Transverse colon (tissue), 4 donors: ENCODE measurements at regions not wholly inside any gene's neighbourhood (a gene's known extent, or its start where the extent isn't known, plus 50 kb on each side); places are given as distances from the start of the nearest gene placed in this dataset.
"Not testable (repeated sequence)": the region's sequence is repeated elsewhere in the genome, so short reads cannot be mapped to it uniquely, and the experiment has no call there.

ENCODE experiments used
- DNase-seq: peaks from one replicate; pipeline ENCODE4 v3.0.0-alpha.2; 2019
- H3K27ac ChIP-seq, 4 donors: fragments of 200-600 bp; sonication (generic); 2 replicates each; pipeline ENCODE4 v1.5.1; 2016 to 2018; ENCODE audit warnings: inconsistent platforms in 4 of 4
- H3K27me3 ChIP-seq: fragments of 200-600 bp; sonication (generic); 2 replicates; pipeline ENCODE4 v1.5.1; 2017; ENCODE audit warnings: inconsistent platforms
- H3K36me3 ChIP-seq, 4 donors: fragments of 200-600 bp; sonication (generic); 2 replicates each; pipeline ENCODE4 v1.5.1; 2017 to 2019; ENCODE audit warnings: inconsistent platforms in 4 of 4
- H3K4me1 ChIP-seq, 4 donors: fragments of 200-600 bp; sonication (generic); 2 replicates each; pipeline ENCODE4 v1.5.1; 2017 to 2020; ENCODE audit warnings: inconsistent platforms in 4 of 4
- H3K4me3 ChIP-seq, 4 donors: fragments of 200-600 bp; sonication (generic); 1 replicate in 1 of 4; 2 replicates in 3 of 4; pipeline versions ENCODE4 v1.5.1 to v1.6.1; 2017 to 2019; ENCODE audit warnings: inconsistent platforms in 4 of 4
- H3K9me3 ChIP-seq, 2 donors: fragments of 200-600 bp; sonication (generic); 2 replicates each; pipeline ENCODE4 v1.5.1; 2017 to 2019; ENCODE audit warnings: inconsistent platforms in 2 of 2
- EP300 ChIP-seq: sonication (generic); formaldehyde crosslinking; IDR thresholded peaks from one replicate; pipeline ENCODE4 v1.6.1; 2017; ENCODE audit warnings: antibody characterized with exemption, low read depth
- POLR2A ChIP-seq: fragments of 450-650 bp; IDR thresholded peaks from one replicate; pipeline ENCODE4 v1.6.1; 2016; ENCODE audit warnings: antibody characterized with exemption, mild to moderate bottlenecking, moderate library complexity
- POLR2AphosphoS5 ChIP-seq, 3 donors: sonication (generic); formaldehyde crosslinking; IDR thresholded peaks; one replicate each; pipeline ENCODE4 v1.6.1; 2016; ENCODE audit warnings: antibody characterized with exemption in 3 of 3
- WGBS, 2 donors: methylation state at CpG; one replicate each; pipeline ENCODE4 v1.1.5; 2018; ENCODE audit warnings: low coverage in 1 of 2; 5-methylcytosine and 5-hydroxymethylcytosine counted together
- in situ Hi-C, 4 donors: fragments of 200-750 bp; cut with MboI; loops; one replicate each; pipeline versions ENCODE4 v1.15.0 to v1.15.1; 2017; ENCODE audit warnings: low sequenced_read_pairs in 3 of 4, low pct_ligation_motif_present in 1 of 4, low pct_unique_long_range_greater_than_20kb in 1 of 4
- intact Hi-C: fragments of 100-400 bp; cut with DNase I; formaldehyde crosslinking; loops from one replicate; pipeline ENCODE4 v1.15.1; 2023; ENCODE audit warnings: low total_unique reads
- TF ChIP-seq, protein P1 (sequence below), 5 experiments: fragments of 200-600 bp in 3 of 5; fragments of 450-650 bp in 2 of 5; sonication (generic) in 3 of 5; IDR thresholded peaks; 1 replicate in 2 of 5; 2 replicates in 3 of 5; pipeline ENCODE4 v1.5.1; 2016 to 2017; ENCODE audit warnings: antibody characterized with exemption in 5 of 5, inconsistent platforms in 3 of 5, mild to moderate bottlenecking in 2 of 5, moderate library complexity in 1 of 5

DNA sequence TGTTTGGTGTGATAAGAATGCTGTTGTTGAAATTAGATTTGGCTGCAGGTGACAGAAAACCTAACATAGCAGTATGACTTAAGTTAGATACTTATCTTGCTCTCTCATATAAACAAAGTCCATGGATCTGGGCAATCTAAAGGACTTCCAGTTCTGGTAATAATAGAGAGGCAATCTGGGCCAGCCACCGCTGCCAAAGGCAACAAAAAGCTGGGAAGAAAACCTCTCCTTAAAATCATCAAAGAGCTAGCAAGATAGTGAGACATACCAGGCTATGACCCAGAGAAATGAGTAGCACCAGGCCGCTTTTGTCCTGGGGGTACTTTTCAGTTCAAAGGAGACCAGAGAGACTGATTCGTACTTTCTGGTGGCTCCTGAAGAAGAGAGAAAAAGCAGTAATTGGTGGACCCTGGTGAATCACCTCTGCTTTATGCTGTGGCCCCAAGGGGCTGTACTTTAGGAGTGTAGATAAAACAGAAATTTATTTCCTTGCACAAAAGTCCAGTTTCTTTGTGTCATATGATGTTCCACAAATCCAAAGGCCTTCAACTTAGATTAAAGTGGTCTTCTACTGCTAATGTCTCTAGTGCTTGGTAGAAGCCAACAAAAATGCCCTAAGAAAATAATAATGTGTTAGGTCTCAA lies 125.4 kb downstream of the TBX19 start:
- Histone ChIP-seq H3K27ac (no peak overlapping the region), H3K36me3 (no peaks in the 10 kb centered on the region), H3K4me3 (no peak overlapping the region), H3K27me3 (no peaks in the 10 kb centered on the region), H3K4me1 (peaks cover 0 to 5% (median 1%) of the 10 kb centered on the region in 4 donors), H3K9me3 (no peaks in the 10 kb centered on the region)
- WGBS, 2 donors, result 82 to 89% methylated on average over 1 to 3 of the region's 3 CpGs
- TF ChIP-seq POLR2AphosphoS5 (IDR thresholded peaks at IDR 0.05) (no peak), EP300 (no peak), POLR2A (no peak)
- TF ChIP-seq, protein P1, sequence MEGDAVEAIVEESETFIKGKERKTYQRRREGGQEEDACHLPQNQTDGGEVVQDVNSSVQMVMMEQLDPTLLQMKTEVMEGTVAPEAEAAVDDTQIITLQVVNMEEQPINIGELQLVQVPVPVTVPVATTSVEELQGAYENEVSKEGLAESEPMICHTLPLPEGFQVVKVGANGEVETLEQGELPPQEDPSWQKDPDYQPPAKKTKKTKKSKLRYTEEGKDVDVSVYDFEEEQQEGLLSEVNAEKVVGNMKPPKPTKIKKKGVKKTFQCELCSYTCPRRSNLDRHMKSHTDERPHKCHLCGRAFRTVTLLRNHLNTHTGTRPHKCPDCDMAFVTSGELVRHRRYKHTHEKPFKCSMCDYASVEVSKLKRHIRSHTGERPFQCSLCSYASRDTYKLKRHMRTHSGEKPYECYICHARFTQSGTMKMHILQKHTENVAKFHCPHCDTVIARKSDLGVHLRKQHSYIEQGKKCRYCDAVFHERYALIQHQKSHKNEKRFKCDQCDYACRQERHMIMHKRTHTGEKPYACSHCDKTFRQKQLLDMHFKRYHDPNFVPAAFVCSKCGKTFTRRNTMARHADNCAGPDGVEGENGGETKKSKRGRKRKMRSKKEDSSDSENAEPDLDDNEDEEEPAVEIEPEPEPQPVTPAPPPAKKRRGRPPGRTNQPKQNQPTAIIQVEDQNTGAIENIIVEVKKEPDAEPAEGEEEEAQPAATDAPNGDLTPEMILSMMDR (IDR thresholded peaks at IDR 0.05), result no peak
- in situ Hi-C loops, result no loop called here
- DNase-seq, result no peak
- intact Hi-C loops, result no loop called here

DNA sequence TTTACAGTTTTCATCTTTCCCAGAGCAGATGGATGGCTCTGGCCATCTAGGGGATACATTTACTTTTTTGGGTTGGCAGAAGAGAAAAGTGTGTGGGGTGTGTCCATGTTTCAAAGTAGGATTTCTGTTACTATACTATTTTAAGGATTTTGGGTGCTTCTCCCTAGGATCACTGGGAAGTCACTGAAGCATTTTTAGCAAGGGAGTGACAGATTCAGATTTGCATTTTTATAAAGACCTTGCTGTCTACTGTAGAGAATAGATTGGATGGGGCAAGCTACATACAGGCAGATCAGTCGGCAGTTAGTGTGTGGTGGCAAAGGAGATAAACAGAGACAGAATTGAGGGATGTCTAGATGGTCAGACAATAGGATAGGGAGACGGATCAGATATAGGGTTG lies 122.5 kb downstream of the TBX19 start:
- 92% methylated on average over 2 of the region's 2 CpGs; no CpG with 5 or more reads in 1 of the 2 donors for WGBS, 2 donors
- in situ Hi-C loops (no loop called here), intact Hi-C loops (no loop called here)
- Histone ChIP-seq H3K36me3 (no peaks in the 10 kb centered on the region), H3K4me1 (peaks cover 0 to under 1% (median 0%) of the 10 kb centered on the region in 4 donors), H3K27me3 (no peaks in the 10 kb centered on the region), H3K9me3 (no peaks in the 10 kb centered on the region), H3K4me3 (no peak overlapping the region), H3K27ac (no peak overlapping the region)
- TF ChIP-seq POLR2AphosphoS5 (IDR thresholded peaks at IDR 0.05), result no peak
- TF ChIP-seq, protein P1 (IDR thresholded peaks at IDR 0.05), result no peak
- no peak for TF ChIP-seq POLR2A
- no peak for DNase-seq

DNA sequence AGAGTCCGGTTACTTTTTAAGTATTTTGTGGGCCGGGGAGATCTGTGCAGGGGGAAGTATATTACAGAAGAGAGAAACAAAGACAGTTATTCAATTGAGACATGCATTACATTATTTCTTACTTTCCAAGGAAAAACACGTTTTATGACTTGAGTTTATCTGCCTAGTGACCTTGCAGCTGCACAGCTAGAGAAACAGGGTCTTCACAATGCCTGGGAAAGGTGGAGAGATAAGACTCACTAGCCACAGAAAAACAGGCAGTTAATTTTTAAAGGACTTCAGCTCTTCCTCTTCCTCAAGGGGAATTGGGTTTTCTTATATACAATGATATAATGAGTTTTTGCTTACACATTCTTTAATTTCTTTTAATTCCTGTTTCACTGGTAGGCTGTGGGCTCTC lies 121.8 kb downstream of the TBX19 start:
- H3K27me3 ChIP-seq, H3K4me3 ChIP-seq, H3K36me3 ChIP-seq, in situ Hi-C loops, H3K27ac ChIP-seq, intact Hi-C loops, H3K9me3 ChIP-seq, H3K4me1 ChIP-seq, DNase-seq: not testable (repeated sequence)
- 60 to 64% methylated on average over 2 to 3 of the region's 3 CpGs for WGBS, 2 donors

DNA sequence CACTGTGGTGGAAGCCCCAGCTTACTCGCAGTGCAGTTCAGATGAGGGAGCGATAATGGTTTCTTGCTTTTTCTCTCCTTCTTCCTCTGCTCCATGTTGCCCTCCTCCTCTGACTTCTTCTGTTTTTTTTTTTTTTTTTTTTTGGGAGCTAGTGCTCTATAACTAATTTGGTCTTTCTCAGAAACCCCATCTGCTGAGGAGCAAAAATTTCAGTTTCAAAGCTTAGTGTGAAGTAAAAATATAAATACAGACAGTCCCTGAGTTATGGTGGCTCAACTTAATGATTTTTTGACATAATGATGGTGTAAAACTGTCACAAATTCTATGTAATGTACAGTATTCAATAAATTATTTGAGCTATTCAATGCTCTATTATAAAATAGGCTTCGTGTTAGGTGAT lies 120.7 kb downstream of the TBX19 start:
- H3K27ac ChIP-seq, result no peak overlapping the region
- no peaks in the 10 kb centered on the region for H3K36me3 ChIP-seq
- DNase-seq, result no peak
- H3K4me1 ChIP-seq, result no peaks in the 10 kb centered on the region
- TF ChIP-seq POLR2AphosphoS5 (IDR thresholded peaks at IDR 0.05), result no peak
- in situ Hi-C loops (no loop called here), intact Hi-C loops (no loop called here)
- H3K4me3 ChIP-seq, result no peak overlapping the region
- 88 to 100% methylated on average over 3 of the region's 3 CpGs for WGBS, 2 donors
- H3K27me3 ChIP-seq, result no peaks in the 10 kb centered on the region
- H3K9me3 ChIP-seq, result no peaks in the 10 kb centered on the region

DNA sequence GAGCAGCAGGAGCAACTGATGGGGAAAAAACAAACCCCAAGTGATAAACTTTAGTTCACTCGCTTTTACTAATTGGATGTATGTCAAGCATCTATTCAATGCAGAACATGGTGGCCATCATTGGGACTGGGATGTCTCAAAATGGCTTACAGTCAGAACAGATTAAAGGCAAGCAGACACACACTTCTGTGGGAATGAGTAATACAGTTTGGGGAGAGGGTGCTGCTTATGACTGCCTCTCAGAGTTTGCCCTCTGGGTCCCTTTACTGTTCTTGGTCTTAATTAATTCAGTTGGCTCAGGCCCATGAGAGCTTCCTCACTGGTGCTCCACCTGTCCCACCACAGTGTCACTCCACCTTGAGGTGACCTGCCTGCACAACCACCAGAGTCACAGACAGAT lies 119.5 kb downstream of the TBX19 start:
- 96% methylated on average over 1 of the region's 1 CpG; no CpG with 5 or more reads in 1 of the 2 donors for WGBS, 2 donors
- Histone ChIP-seq H3K27ac (no peak overlapping the region), H3K36me3 (no peaks in the 10 kb centered on the region), H3K4me1 (no peaks in the 10 kb centered on the region), H3K27me3 (no peaks in the 10 kb centered on the region), H3K4me3 (no peak overlapping the region), H3K9me3 (no peaks in the 10 kb centered on the region)
- intact Hi-C loops, result no loop called here
- in situ Hi-C loops, result no loop called here
- TF ChIP-seq EP300 (no peak), POLR2AphosphoS5 (IDR thresholded peaks at IDR 0.05) (no peak), POLR2A (no peak)
- TF ChIP-seq, protein P1 (IDR thresholded peaks at IDR 0.05), result no peak
- DNase-seq, result no peak
